ENCODE measurements at regions not wholly inside any gene's neighbourhood (a gene's known extent, or its start where the extent isn't known, plus 50 kb on each side); places are given as distances from the start of the nearest gene placed in this dataset.

- Histone ChIP-seq H3K9me3 (no peaks in the 10 kb centered on the region), H3K27ac (peak overlapping the region; percentile 59 to 89 (median 74)), H3K4me1 (peaks cover 0 to 49% (median 22%) of the 10 kb centered on the region in 4 donors), H3K4me3 (no peak overlapping the region), H3K27me3 (no peaks in the 10 kb centered on the region), H3K36me3 (no peaks in the 10 kb centered on the region)
- 78 to 82% methylated on average over 7 of the region's 7 CpGs for WGBS, 2 donors
- no peak for TF ChIP-seq POLR2A (IDR thresholded peaks at IDR 0.05)
- TF ChIP-seq CTCF (IDR thresholded peaks at IDR 0.05) = no peak
- no peak for TF ChIP-seq EP300 (IDR thresholded peaks at IDR 0.05)
- DNase-seq (ENCODE audit: low spot score in 2 of 2) = no peak
Observed at GRCh38 chr6:11366183-11366933, 133.9 kb upstream of the NEDD9 start.

GRCh38 chr6:11364971-11365397 lies 132.5 kb upstream of the NEDD9 start:
- Histone ChIP-seq H3K4me3 (no peak overlapping the region), H3K27ac (peak overlapping the region; percentile 45 to 89 (median 84)), H3K36me3 (no peaks in the 10 kb centered on the region), H3K27me3 (no peaks in the 10 kb centered on the region), H3K9me3 (no peaks in the 10 kb centered on the region), H3K4me1 (peaks cover 0 to 41% (median 17%) of the 10 kb centered on the region in 4 donors)
- peak in 1 of 2 donors; percentile 59 for DNase-seq (ENCODE audit: low spot score in 2 of 2)
- WGBS, 2 donors = 61 to 62% methylated on average over 5 of the region's 5 CpGs
- TF ChIP-seq CTCF (IDR thresholded peaks at IDR 0.05) (no peak), EP300 (IDR thresholded peaks at IDR 0.05) (peak; percentile 96 to 98)

GRCh38 chr6:11363881-11364576 lies 131.6 kb upstream of the NEDD9 start:
- Histone ChIP-seq H3K4me1 (peaks cover 0 to 31% (median 12%) of the 10 kb centered on the region in 4 donors), H3K36me3 (no peaks in the 10 kb centered on the region), H3K27ac (peak overlapping the region; percentile 45 to 89 (median 84)), H3K27me3 (no peaks in the 10 kb centered on the region), H3K9me3 (no peaks in the 10 kb centered on the region), H3K4me3 (no peak overlapping the region)
- no peak for DNase-seq (ENCODE audit: low spot score in 2 of 2)
- TF ChIP-seq CTCF (IDR thresholded peaks at IDR 0.05) = no peak
- no peak for TF ChIP-seq EP300 (IDR thresholded peaks at IDR 0.05)
- TF ChIP-seq POLR2A (IDR thresholded peaks at IDR 0.05) = no peak
- WGBS, 2 donors = 69 to 97% methylated on average over 2 of the region's 2 CpGs

GRCh38 chr6:11362564-11362963 lies 130.1 kb upstream of the NEDD9 start:
- 54 to 61% methylated on average over 1 of the region's 1 CpG for WGBS, 2 donors

More at GRCh38 chr6:11362564-11362963, 130.1 kb upstream of the NEDD9 start:
- Histone ChIP-seq H3K4me1 (peaks cover 0 to 32% (median 7%) of the 10 kb centered on the region in 4 donors), H3K9me3 (no peaks in the 10 kb centered on the region), H3K4me3 (no peak overlapping the region), H3K36me3 (no peaks in the 10 kb centered on the region), H3K27me3 (no peaks in the 10 kb centered on the region), H3K27ac (no peak overlapping the region)
- DNase-seq (ENCODE audit: low spot score in 2 of 2) = no peak
- no peak for TF ChIP-seq POLR2A (IDR thresholded peaks at IDR 0.05)
- TF ChIP-seq CTCF (IDR thresholded peaks at IDR 0.05) = no peak
- no peak for TF ChIP-seq EP300 (IDR thresholded peaks at IDR 0.05)
